ENCODE measurements at regions not wholly inside any gene's neighbourhood (a gene's known extent, or its start where the extent isn't known, plus 50 kb on each side); places are given as distances from the start of the nearest gene placed in this dataset.
A peak's percentile ranks its signal among the peaks of the same experiment; 100 is the strongest.

- DNase-seq = no peak
Observed at GRCh38 chrX:66328950-66329596, 165.0 kb downstream of the HEPH start.

GRCh38 chrX:66360894-66361293 is 196.8 kb downstream of the HEPH start:
- DNase-seq = no peak

GRCh38 chrX:66384722-66385121 is 220.7 kb downstream of the HEPH start:
- DNase-seq = no peak

GRCh38 chrX:66399273-66399672 is 235.2 kb downstream of the HEPH start:
- DNase-seq = no peak

GRCh38 chrX:66402165-66402564 is 236.7 kb downstream of the EDA2R start:
- no peak for DNase-seq

- DNase-seq = peak; percentile 22
Observed at GRCh38 chrX:66408507-66408906, 230.4 kb downstream of the EDA2R start.

GRCh38 chrX:66410806-66411205 is 228.1 kb downstream of the EDA2R start:
- DNase-seq = no peak

Data from CD4-positive, alpha-beta T cell treated with Interleukin-17A for 1 hour (primary cell).